ENCODE measurements at regions not wholly inside any gene's neighbourhood (a gene's known extent, or its start where the extent isn't known, plus 50 kb on each side); places are given as distances from the start of the nearest gene placed in this dataset.

DNA sequence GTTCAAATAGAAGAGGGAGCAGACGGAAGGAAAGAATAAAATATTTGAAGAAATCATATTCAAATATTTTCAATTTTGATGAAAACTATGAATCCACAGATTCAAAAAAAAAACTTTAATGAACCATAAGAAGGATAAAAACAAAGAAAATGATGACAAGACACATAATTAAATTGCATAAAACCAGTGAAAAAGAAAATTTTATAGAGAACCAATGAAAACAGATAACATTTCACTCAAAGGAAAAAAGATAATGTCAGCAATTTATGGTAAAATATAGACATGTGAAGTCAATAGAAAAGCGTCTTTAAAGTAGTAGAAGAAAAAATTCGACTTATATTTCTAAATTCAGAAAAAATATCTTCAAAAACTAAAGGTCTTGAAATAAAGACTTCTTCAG, 546.5 kb upstream of the ATXN7L3B start:
- TF ChIP-seq ZNF274 (IDR thresholded peaks at IDR 0.05; ENCODE audit: low read depth, low read length) (no peak), SUZ12 (IDR thresholded peaks at IDR 0.05; ENCODE audit: extremely low read depth, insufficient read depth, insufficient read length) (no peak), YY1 (IDR thresholded peaks at IDR 0.05; ENCODE audit: insufficient read depth, insufficient read length) (no peak)
